ENCODE measurements at regions not wholly inside any gene's neighbourhood (a gene's known extent, or its start where the extent isn't known, plus 50 kb on each side); places are given as distances from the start of the nearest gene placed in this dataset.

DNA sequence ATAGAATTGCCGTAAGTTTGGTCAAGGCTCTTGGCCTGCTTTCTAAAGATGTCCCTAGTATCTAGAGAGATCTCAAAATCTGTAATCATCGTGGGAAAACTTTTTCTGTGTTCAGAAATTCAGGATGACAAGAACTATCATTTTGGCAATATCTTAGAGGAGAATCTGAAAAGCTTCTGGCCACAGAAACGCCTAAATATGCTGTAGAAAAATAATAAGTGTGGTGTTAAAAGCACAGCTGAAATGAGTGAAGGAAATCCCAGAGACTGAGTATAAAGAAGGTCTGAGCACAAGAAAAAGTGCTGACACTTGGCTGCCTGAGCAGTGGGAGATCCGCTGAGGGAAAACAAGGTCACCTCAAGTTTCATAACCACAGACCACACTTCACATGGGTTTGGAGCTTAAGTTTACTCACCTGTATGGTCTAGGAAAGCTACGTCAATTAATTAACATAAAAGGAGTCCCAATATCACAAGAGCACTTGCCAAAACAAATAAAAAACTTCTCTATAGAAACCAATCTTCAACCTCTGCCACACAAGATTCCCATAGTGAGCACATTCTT is 235.2 kb upstream of the IRF2BP2 start:
- Histone ChIP-seq H3K4me3 (no peak overlapping the region), H3K36me3 (no peaks in the 10 kb centered on the region), H3K4me1 (peaks cover 7 to 82% (median 40%) of the 10 kb centered on the region in 9 donors), H3K9me3 (no peaks in the 10 kb centered on the region), H3K27ac (peak overlapping the region in 8 of 10 donors; percentile 3 to 85 (median 30)), H3K27me3 (no peaks in the 10 kb centered on the region)
- no peak for DNase-seq
- intact Hi-C loops (cut with DNase I), result loop anchor here in 3 of 10 donors (5.0 to 10.0 kb wide), 3 partner anchors 110 to 123 kb away; no protein-coding TSS in a partner anchor
- 72 to 74% methylated on average over 5 of the region's 5 CpGs for WGBS, 2 donors
- ATAC-seq, result no peak
- TF ChIP-seq, protein P1, sequence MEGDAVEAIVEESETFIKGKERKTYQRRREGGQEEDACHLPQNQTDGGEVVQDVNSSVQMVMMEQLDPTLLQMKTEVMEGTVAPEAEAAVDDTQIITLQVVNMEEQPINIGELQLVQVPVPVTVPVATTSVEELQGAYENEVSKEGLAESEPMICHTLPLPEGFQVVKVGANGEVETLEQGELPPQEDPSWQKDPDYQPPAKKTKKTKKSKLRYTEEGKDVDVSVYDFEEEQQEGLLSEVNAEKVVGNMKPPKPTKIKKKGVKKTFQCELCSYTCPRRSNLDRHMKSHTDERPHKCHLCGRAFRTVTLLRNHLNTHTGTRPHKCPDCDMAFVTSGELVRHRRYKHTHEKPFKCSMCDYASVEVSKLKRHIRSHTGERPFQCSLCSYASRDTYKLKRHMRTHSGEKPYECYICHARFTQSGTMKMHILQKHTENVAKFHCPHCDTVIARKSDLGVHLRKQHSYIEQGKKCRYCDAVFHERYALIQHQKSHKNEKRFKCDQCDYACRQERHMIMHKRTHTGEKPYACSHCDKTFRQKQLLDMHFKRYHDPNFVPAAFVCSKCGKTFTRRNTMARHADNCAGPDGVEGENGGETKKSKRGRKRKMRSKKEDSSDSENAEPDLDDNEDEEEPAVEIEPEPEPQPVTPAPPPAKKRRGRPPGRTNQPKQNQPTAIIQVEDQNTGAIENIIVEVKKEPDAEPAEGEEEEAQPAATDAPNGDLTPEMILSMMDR (IDR thresholded peaks at IDR 0.05), result no peak

DNA sequence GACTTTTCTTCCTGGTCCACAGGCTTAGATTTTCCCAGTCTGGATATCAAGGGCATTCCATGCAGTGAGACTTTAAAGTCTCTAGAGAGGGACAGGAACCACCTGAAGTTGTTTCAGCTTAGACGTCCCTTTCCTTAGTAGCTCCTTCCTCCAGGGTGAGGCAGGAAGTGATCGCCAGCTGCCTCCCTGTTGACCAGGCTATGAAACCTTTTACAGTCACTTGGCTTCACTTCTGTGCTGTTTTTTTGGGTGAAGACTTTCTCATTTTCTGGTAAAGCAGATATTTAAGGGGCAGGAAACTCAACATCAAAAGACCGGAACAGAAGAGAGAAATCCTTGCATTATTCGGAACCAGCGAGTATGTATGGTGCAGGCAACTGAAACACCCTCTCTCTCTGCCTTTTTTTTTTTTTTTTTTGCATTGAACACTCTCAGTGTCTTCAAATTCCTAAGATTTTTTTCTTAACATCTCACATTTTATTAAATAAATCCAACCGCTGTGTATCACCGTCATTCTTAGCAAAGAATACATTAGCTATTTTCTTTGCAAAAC is 234.6 kb upstream of the IRF2BP2 start:
- peak in 6 of 8 donors; percentile 40 to 76 (median 67) for ATAC-seq
- WGBS, 2 donors, result 60 to 67% methylated on average over 7 of the region's 7 CpGs
- H3K27ac ChIP-seq, result peak overlapping the region in 8 of 10 donors; percentile 3 to 85 (median 30)

DNA sequence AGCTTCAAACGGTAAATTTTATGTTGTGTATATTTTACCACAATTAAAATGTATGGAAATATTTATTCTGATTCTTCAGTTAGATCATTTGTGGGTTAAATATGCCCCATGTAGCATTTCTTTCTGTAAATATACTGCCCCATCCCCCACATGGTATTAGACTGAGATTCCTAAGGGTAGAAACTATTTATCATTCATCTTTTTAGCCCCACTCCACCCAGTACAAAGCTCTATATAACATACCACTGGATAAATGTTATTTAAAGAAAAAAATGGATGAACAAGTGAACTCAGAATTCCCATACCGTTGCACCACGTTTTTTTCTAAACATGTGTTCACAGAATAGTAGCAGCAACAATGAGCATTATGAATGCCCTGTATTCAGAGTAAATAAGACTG is 234.0 kb upstream of the IRF2BP2 start:
- Histone ChIP-seq H3K4me3 (no peak overlapping the region), H3K4me1 (peaks cover 7 to 80% (median 31%) of the 10 kb centered on the region in 9 donors), H3K27ac (peak overlapping the region in 5 of 10 donors; percentile 23 to 85 (median 51)), H3K27me3 (no peaks in the 10 kb centered on the region), H3K36me3 (no peaks in the 10 kb centered on the region), H3K9me3 (no peaks in the 10 kb centered on the region)
- DNase-seq (no peak), ATAC-seq (no peak)
- intact Hi-C loops (cut with DNase I), result loop anchor here in 2 of 10 donors (10.0 kb wide), 2 partner anchors 109 to 119 kb away; no protein-coding TSS in a partner anchor
- WGBS, 2 donors, result 68 to 69% methylated on average over 3 of the region's 3 CpGs
- TF ChIP-seq, protein P1 (IDR thresholded peaks at IDR 0.05), result no peak

More for the DNA sequence above, 234.6 kb upstream of the IRF2BP2 start:
- no peaks in the 10 kb centered on the region for H3K9me3 ChIP-seq
- H3K27me3 ChIP-seq, result no peaks in the 10 kb centered on the region
- H3K36me3 ChIP-seq, result no peaks in the 10 kb centered on the region
- peak in 1 of 2 donors; percentile 41 for DNase-seq
- H3K4me3 ChIP-seq, result no peak overlapping the region
- TF ChIP-seq, protein P1 (IDR thresholded peaks at IDR 0.05), result no peak
- intact Hi-C loops (cut with DNase I), result loop anchor here in 3 of 10 donors (5.0 to 10.0 kb wide), 3 partner anchors 110 to 122 kb away; no protein-coding TSS in a partner anchor
- H3K4me1 ChIP-seq, result peaks cover 7 to 80% (median 35%) of the 10 kb centered on the region in 9 donors

DNA sequence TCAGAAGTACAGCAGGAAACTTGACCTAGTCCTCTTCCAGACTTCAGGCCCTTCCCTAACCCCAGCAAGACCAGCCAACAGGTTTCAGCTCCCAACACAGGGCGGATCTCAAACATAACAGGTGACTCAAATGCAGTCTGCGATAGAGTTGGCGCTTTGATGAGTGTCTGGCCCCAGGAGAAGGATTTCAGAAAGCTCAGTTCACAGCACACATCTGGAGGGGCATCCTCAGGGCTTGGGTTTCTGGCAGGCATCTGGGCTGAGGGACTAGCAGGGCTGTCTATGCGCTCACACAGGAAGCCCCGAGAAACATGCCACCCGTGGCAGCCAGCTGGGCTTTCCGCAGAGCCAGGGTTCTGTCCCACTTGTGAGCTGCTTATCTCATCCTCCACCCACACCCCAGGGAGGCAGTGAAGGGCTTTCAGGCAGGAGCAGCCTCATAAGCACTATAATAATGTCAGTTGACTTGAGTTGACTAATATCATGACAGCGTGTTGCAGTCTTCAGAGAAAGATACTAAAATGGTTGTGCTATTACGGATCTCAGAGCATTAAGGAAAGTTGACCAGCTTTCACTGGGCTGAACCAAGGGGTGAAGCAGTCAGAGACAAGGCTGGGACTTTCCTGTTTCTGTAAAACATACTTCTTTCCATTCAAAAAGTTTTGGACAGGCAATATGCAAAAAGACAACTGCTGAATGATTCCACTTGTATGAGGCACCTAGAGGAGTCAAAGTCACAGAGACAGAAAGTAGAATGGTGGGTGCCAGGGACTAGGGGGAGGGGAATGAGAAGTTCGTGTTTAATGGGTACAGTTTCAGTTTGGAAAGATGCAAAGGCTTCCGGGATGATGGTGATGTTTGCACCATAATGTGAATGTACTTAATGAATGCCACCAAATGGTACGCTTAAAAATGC is 233.0 kb upstream of the IRF2BP2 start:
- TF ChIP-seq, protein P1 (IDR thresholded peaks at IDR 0.05), result no peak
- H3K27me3 ChIP-seq, result no peaks in the 10 kb centered on the region
- H3K4me3 ChIP-seq, result no peak overlapping the region
- H3K27ac ChIP-seq, result peak overlapping the region in 8 of 10 donors; percentile 20 to 85 (median 54)
- WGBS, 2 donors, result 67 to 68% methylated on average over 12 of the region's 12 CpGs
- H3K36me3 ChIP-seq, result no peaks in the 10 kb centered on the region
- intact Hi-C loops (cut with DNase I), result loop anchor here in 2 of 10 donors (10.0 kb wide), 2 partner anchors 108 to 118 kb away; no protein-coding TSS in a partner anchor
- no peaks in the 10 kb centered on the region for H3K9me3 ChIP-seq
- DNase-seq (peak; percentile 34 to 66), ATAC-seq (peak; percentile 22 to 82 (median 64))
- peaks cover 7 to 79% (median 31%) of the 10 kb centered on the region in 9 donors for H3K4me1 ChIP-seq

Data from heart right ventricle (tissue), 16 donors.